A549 (cell line): ENCODE measurements at regions not wholly inside any gene's neighbourhood (a gene's known extent, or its start where the extent isn't known, plus 50 kb on each side); places are given as distances from the start of the nearest gene placed in this dataset.

Source experiments
- ATAC-seq, 2 experiments: fragments of 200-7000 bp in 1 of 2; fragments of >200 bp in 1 of 2; cut with Nextera tagmentation in 1 of 2; cut with Tn5 transposase in 1 of 2; 3 replicates each; pipeline versions ENCODE4 v1.8.0 to v1.9.1; 2018 to 2020; ENCODE audit warnings: mild to moderate bottlenecking in 1 of 2, moderate library complexity in 1 of 2
- CTCF ChIA-PET: fragments of 300-600 bp; sonication (Branson Sonifier 250); formaldehyde crosslinking; extraction: SDS; loops from one replicate; lab custom pipeline; 2021; ENCODE audit warnings: antibody characterized with exemption, inconsistent platforms; lab: Yijun Ruan, JAX
- POLR2A ChIA-PET: fragments of 350-600 bp; formaldehyde crosslinking; extraction: SDS; loops from one replicate; lab custom pipeline; 2021; ENCODE audit warnings: antibody characterized with exemption, inconsistent platforms; lab: Yijun Ruan, JAX
- DNase-seq, 2 experiments: peaks; one replicate each; pipeline versions ENCODE4 v3.0.0 to v3.0.0-alpha.2; 2011 to 2016; ENCODE audit warnings: low read depth in 1 of 2, low spot score in 1 of 2
- FAIRE-seq: peaks from 2 replicates; lab custom pipeline; 2011; peaks lifted over from hg19 to GRCh38; lab: Jason Lieb, UNC
- H3K27ac ChIP-seq, 2 experiments: fragments of >200 bp; sonication (Bioruptor Twin); formaldehyde crosslinking; 3 replicates each; pipeline ENCODE4 v1.5.1; 2016 to 2017
- H3K4me1 ChIP-seq: fragments of >200 bp; sonication (Bioruptor Twin); formaldehyde crosslinking; 3 replicates; pipeline ENCODE4 v1.6.1; 2016
- H3K4me2 ChIP-seq: fragments of >200 bp; sonication (Bioruptor Twin); formaldehyde crosslinking; 3 replicates; pipeline ENCODE4 v1.6.1; 2016
- H3K4me3 ChIP-seq: fragments of >200 bp; sonication (Bioruptor Twin); formaldehyde crosslinking; 3 replicates; pipeline ENCODE4 v1.5.1; 2016
- H3K9me3 ChIP-seq: fragments of >200 bp; sonication (Bioruptor Twin); formaldehyde crosslinking; 3 replicates; pipeline ENCODE4 v1.6.1; 2016
- ATOH8 ChIP-seq: fragments of 250-450 bp; sonication (Bioruptor Pico); IDR thresholded peaks from 2 replicates; pipeline ENCODE4 v1.5.0; 2020; ENCODE audit warnings: low read depth, mild to moderate bottlenecking, moderate library complexity
- BCL3 ChIP-seq: fragments of >200 bp; sonication (Bioruptor Twin); formaldehyde crosslinking; IDR thresholded peaks from 3 replicates; pipeline ENCODE4 v1.6.1; 2016
- BHLHE40 ChIP-seq: IDR thresholded peaks from 2 replicates; pipeline ENCODE4 v1.6.1; 2012; ENCODE audit warnings: low read depth, low read length, inconsistent platforms
- CBX2 ChIP-seq: fragments of 200-600 bp; sonication (generic); IDR thresholded peaks from 2 replicates; pipeline ENCODE4 v1.6.1; 2016; ENCODE audit warnings: low read depth, mild to moderate bottlenecking, borderline replicate concordance
- CEBPB ChIP-seq, 2 experiments: fragments of >200 bp in 1 of 2; sonication (Bioruptor Twin) in 1 of 2; formaldehyde crosslinking in 1 of 2; IDR thresholded peaks; 2 replicates each; pipeline ENCODE4 v1.6.1; 2012 to 2016
- CHD2 ChIP-seq: fragments of 150-350 bp; IDR thresholded peaks from 2 replicates; pipeline ENCODE4 v1.6.1; 2014; ENCODE audit warnings: low read length; ENCODE audit not compliant: partially characterized antibody
- E2F6 ChIP-seq: IDR thresholded peaks from 2 replicates; pipeline ENCODE4 v1.6.1; 2012; ENCODE audit warnings: low read depth, borderline replicate concordance
- EHF ChIP-seq: fragments of 250-450 bp; sonication (Bioruptor Pico); IDR thresholded peaks from 2 replicates; pipeline ENCODE4 v1.5.0; 2020; ENCODE audit warnings: mild to moderate bottlenecking
- EHMT2 ChIP-seq: fragments of 200-600 bp; sonication (generic); IDR thresholded peaks from 2 replicates; pipeline ENCODE4 v1.6.1; 2016; ENCODE audit warnings: antibody characterized with exemption, low read depth, mild to moderate bottlenecking, moderate library complexity
- EP300 ChIP-seq, 2 experiments: fragments of >200 bp; sonication (Bioruptor Twin); formaldehyde crosslinking; IDR thresholded peaks; 2 replicates in 1 of 2; 3 replicates in 1 of 2; pipeline ENCODE4 v1.6.1; 2016 to 2017
- FOSB ChIP-seq: fragments of 250-450 bp; sonication (Bioruptor Pico); IDR thresholded peaks from 2 replicates; pipeline ENCODE4 v1.5.0; 2020; ENCODE audit warnings: mild to moderate bottlenecking, moderate library complexity
- FOXS1 ChIP-seq: fragments of 250-450 bp; sonication (Bioruptor Pico); IDR thresholded peaks from 2 replicates; pipeline ENCODE4 v1.5.0; 2020; ENCODE audit warnings: mild to moderate bottlenecking, moderate library complexity
- GATA3 ChIP-seq: IDR thresholded peaks from 2 replicates; pipeline ENCODE4 v1.6.1; 2012; ENCODE audit warnings: borderline replicate concordance
- HDAC2 ChIP-seq: fragments of 200-600 bp; sonication (generic); IDR thresholded peaks from 2 replicates; pipeline ENCODE4 v1.6.1; 2016
- HEYL ChIP-seq: fragments of 250-450 bp; sonication (Bioruptor Pico); IDR thresholded peaks from 2 replicates; pipeline ENCODE4 v1.8.0; 2021; ENCODE audit warnings: mild to moderate bottlenecking, moderate library complexity
- HOXB13 ChIP-seq: fragments of 250-450 bp; sonication (Bioruptor Pico); IDR thresholded peaks from 2 replicates; pipeline ENCODE4 v1.5.0; 2020; ENCODE audit warnings: low read depth, mild to moderate bottlenecking, moderate library complexity
- JUN ChIP-seq, 2 experiments: fragments of >200 bp; sonication (Bioruptor Twin); formaldehyde crosslinking; IDR thresholded peaks; 2 replicates in 1 of 2; 3 replicates in 1 of 2; pipeline ENCODE4 v1.6.1; 2016 to 2017
- KDM1A ChIP-seq: fragments of 200-600 bp; sonication (generic); IDR thresholded peaks from 2 replicates; pipeline ENCODE4 v1.6.1; 2016; ENCODE audit warnings: low read depth, mild to moderate bottlenecking
- KDM5A ChIP-seq: fragments of 200-600 bp; sonication (generic); IDR thresholded peaks from 2 replicates; pipeline ENCODE4 v1.6.1; 2016; ENCODE audit warnings: antibody characterized with exemption, mild to moderate bottlenecking
- MAFK ChIP-seq: fragments of 450-650 bp; IDR thresholded peaks from 2 replicates; pipeline ENCODE4 v1.6.1; 2014; ENCODE audit not compliant: partially characterized antibody
- MAX ChIP-seq: IDR thresholded peaks from 2 replicates; pipeline ENCODE4 v1.6.1; 2012
- NR3C1 ChIP-seq: fragments of >200 bp; sonication (Bioruptor Twin); formaldehyde crosslinking; IDR thresholded peaks from 3 replicates; pipeline ENCODE4 v1.6.1; 2017
- PBX3 ChIP-seq: IDR thresholded peaks from 2 replicates; pipeline ENCODE4 v1.6.1; 2012
- POLR2AphosphoS2 ChIP-seq: conservative IDR thresholded peaks from 2 replicates; pipeline ENCODE4 v1.6.1; 2012; ENCODE audit warnings: low read length, improper control_type of control experiment, inconsistent platforms
- RAD21 ChIP-seq, 2 experiments: fragments of >200 bp in 1 of 2; sonication (Bioruptor Twin) in 1 of 2; formaldehyde crosslinking in 1 of 2; IDR thresholded peaks in 1 of 2; conservative IDR thresholded peaks in 1 of 2; 2 replicates in 1 of 2; 3 replicates in 1 of 2; pipeline ENCODE4 v1.6.1; 2012 to 2018; ENCODE audit warnings: inconsistent platforms in 1 of 2
- RFX5 ChIP-seq: fragments of 450-650 bp; IDR thresholded peaks from 2 replicates; pipeline ENCODE4 v1.7.1; 2014; ENCODE audit warnings: antibody characterized with exemption, mild to moderate bottlenecking, moderate library complexity
- SREBF2 ChIP-seq: fragments of 450-650 bp; IDR thresholded peaks from 2 replicates; pipeline ENCODE4 v1.6.1; 2014; ENCODE audit warnings: mild to moderate bottlenecking, moderate library complexity
- TP53 ChIP-seq: fragments of 250-450 bp; sonication (Bioruptor Pico); IDR thresholded peaks from 2 replicates; pipeline ENCODE4 v1.5.0; 2021; ENCODE audit warnings: mild to moderate bottlenecking, moderate library complexity
- ZC3H11A ChIP-seq: fragments of 450-650 bp; IDR thresholded peaks from 2 replicates; pipeline ENCODE4 v1.6.1; 2014; ENCODE audit warnings: antibody characterized with exemption, mild to moderate bottlenecking
- ZNF302 ChIP-seq: fragments of 250-450 bp; sonication (Bioruptor Pico); IDR thresholded peaks from 2 replicates; pipeline ENCODE4 v1.9.0; 2021; ENCODE audit warnings: inconsistent platforms, mild to moderate bottlenecking, moderate library complexity
- WGBS: methylation state at CpG from one replicate; pipeline ENCODE4 v1.1.6; 2017; ENCODE audit errors: missing lambda C conversion rate; 5-methylcytosine and 5-hydroxymethylcytosine counted together

- Histone ChIP-seq H3K4me1 (no peaks in the 10 kb centered on the region), H3K9me3 (no peaks in the 10 kb centered on the region), H3K27ac (no peak overlapping the region), H3K4me3 (no peak overlapping the region), H3K4me2 (no peak overlapping the region)
- ATAC-seq (no peak), DNase-seq (no peak), FAIRE-seq (no peak)
- POLR2A ChIA-PET = no interaction called here
- no peak for TF ChIP-seq KDM5A
- no peak for TF ChIP-seq MAFK
- TF ChIP-seq BHLHE40 = no peak
- TF ChIP-seq JUN (IDR thresholded peaks at IDR 0.05) = no peak
- 2% methylated on average over 3 of the region's 3 CpGs for WGBS
- CTCF ChIA-PET = no interaction called here
Observed at GRCh38 chr18:43950062-43950461, 672.8 kb upstream of the SYT4 start.

GRCh38 chr18:43952398-43952797 is 675.1 kb upstream of the SYT4 start:
- WGBS = 31% methylated on average over 3 of the region's 3 CpGs
- H3K4me2 ChIP-seq = no peak overlapping the region
- H3K27ac ChIP-seq = no peak overlapping the region
- no peaks in the 10 kb centered on the region for H3K4me1 ChIP-seq
- ATAC-seq = no peak
- H3K9me3 ChIP-seq = no peaks in the 10 kb centered on the region
- no peak for TF ChIP-seq PBX3
- TF ChIP-seq, all 56 proteins: peak for 0
- CTCF ChIA-PET = no interaction called here
- FAIRE-seq = no peak
- DNase-seq = no peak
- no peak overlapping the region for H3K4me3 ChIP-seq
- POLR2A ChIA-PET = no interaction called here

GRCh38 chr18:43961722-43962121 is 684.4 kb upstream of the SYT4 start:
- no peak for ATAC-seq
- Histone ChIP-seq H3K4me3 (no peak overlapping the region), H3K27ac (no peak overlapping the region), H3K4me2 (no peak overlapping the region), H3K9me3 (no peaks in the 10 kb centered on the region), H3K4me1 (no peaks in the 10 kb centered on the region)
- ChIA-PET POLR2A (no interaction called here), CTCF (no interaction called here)
- TF ChIP-seq EHMT2 (no peak), FOSB (CRISPR knock-in tag) (no peak), FOXS1 (CRISPR knock-in tag) (no peak), BHLHE40 (no peak), SREBF2 (no peak), MAFK (no peak), BCL3 (no peak), RAD21 (conservative IDR thresholded peaks at IDR 0.05 in 1 of 2, IDR thresholded peaks at IDR 0.05 in 1 of 2) (no peak), HEYL (CRISPR knock-in tag) (no peak), CEBPB (IDR thresholded peaks at IDR 0.05) (no peak), GATA3 (no peak), ZC3H11A (no peak), HOXB13 (no peak), MAX (no peak), CHD2 (no peak), NR3C1 (no peak)
- 1% methylated on average over 3 of the region's 3 CpGs for WGBS
- no peak for DNase-seq
- FAIRE-seq = no peak

- WGBS = 84% methylated on average over 1 of the region's 1 CpG
- TF ChIP-seq TP53 (CRISPR knock-in tag) (no peak), CEBPB (IDR thresholded peaks at IDR 0.05) (no peak), EP300 (IDR thresholded peaks at IDR 0.05) (no peak), ATOH8 (CRISPR knock-in tag) (no peak), SREBF2 (no peak), CBX2 (no peak), KDM5A (no peak), EHF (CRISPR knock-in tag) (no peak), ZNF302 (no peak), RFX5 (no peak), HEYL (CRISPR knock-in tag) (no peak), E2F6 (no peak), KDM1A (no peak), HDAC2 (no peak), POLR2AphosphoS2 (no peak)
- no peak for FAIRE-seq
- no peak overlapping the region for H3K4me3 ChIP-seq
- H3K4me2 ChIP-seq = no peak overlapping the region
- H3K9me3 ChIP-seq = no peaks in the 10 kb centered on the region
- ChIA-PET POLR2A (no interaction called here), CTCF (no interaction called here)
- ATAC-seq = no peak
- no peak for DNase-seq
- H3K27ac ChIP-seq = no peak overlapping the region
- no peaks in the 10 kb centered on the region for H3K4me1 ChIP-seq
Observed at GRCh38 chr18:43964666-43965065, 687.4 kb upstream of the SYT4 start.
